Esophagus muscularis mucosa (tissue), 4 donors: ENCODE measurements at regions not wholly inside any gene's neighbourhood (a gene's known extent, or its start where the extent isn't known, plus 50 kb on each side); places are given as distances from the start of the nearest gene placed in this dataset.

Source experiments
- DNase-seq: peaks from one replicate; pipeline ENCODE4 v3.0.0-alpha.2; 2017; ENCODE audit errors: extremely low spot score
- H3K27ac ChIP-seq, 4 donors: fragments of 200-600 bp; sonication (generic); replicated peaks in 1 of 4; 1 replicate in 3 of 4; 2 replicates in 1 of 4; pipeline ENCODE4 v1.5.1; 2016 to 2019; ENCODE audit warnings: mild to moderate bottlenecking in 1 of 4
- H3K27me3 ChIP-seq, 4 donors: fragments of 200-600 bp; sonication (generic); one replicate each; pipeline versions ENCODE4 v1.5.1 to v1.6.0; 2016 to 2019
- H3K36me3 ChIP-seq, 4 donors: fragments of 200-600 bp; sonication (generic); one replicate each; pipeline ENCODE4 v1.5.1; 2016 to 2019
- H3K4me1 ChIP-seq, 4 donors: fragments of 200-600 bp; sonication (generic); one replicate each; pipeline ENCODE4 v1.5.1; 2016 to 2019
- H3K4me3 ChIP-seq, 4 donors: fragments of 200-600 bp; sonication (generic); 1 replicate in 2 of 4; 2 replicates in 2 of 4; pipeline ENCODE4 v1.5.1; 2016 to 2019; ENCODE audit warnings: mild to moderate bottlenecking in 4 of 4, moderate library complexity in 1 of 4
- H3K9me3 ChIP-seq, 4 donors: fragments of 200-600 bp; sonication (generic); 1 replicate in 3 of 4; 2 replicates in 1 of 4; pipeline ENCODE4 v1.5.1; 2016 to 2019
- EP300 ChIP-seq: sonication (generic); formaldehyde crosslinking; IDR thresholded peaks from one replicate; pipeline ENCODE4 v1.6.1; 2017; ENCODE audit warnings: antibody characterized with exemption
- POLR2A ChIP-seq: fragments of 450-650 bp; IDR thresholded peaks from one replicate; pipeline ENCODE4 v1.6.1; 2017; ENCODE audit warnings: antibody characterized with exemption, moderate library complexity, mild to moderate bottlenecking, low read depth
- POLR2AphosphoS5 ChIP-seq, 2 donors: sonication (generic); formaldehyde crosslinking; IDR thresholded peaks; one replicate each; pipeline ENCODE4 v1.6.1; 2017; ENCODE audit warnings: antibody characterized with exemption in 2 of 2
- WGBS: methylation state at CpG from one replicate; pipeline ENCODE4 v1.1.5; 2018; 5-methylcytosine and 5-hydroxymethylcytosine counted together
- intact Hi-C: fragments of 100-400 bp; cut with DNase I; formaldehyde crosslinking; loops from one replicate; pipeline ENCODE4 v1.15.1; 2023
- TF ChIP-seq, protein P1 (sequence below), 3 experiments: fragments of 200-600 bp in 2 of 3; fragments of 450-650 bp in 1 of 3; sonication (generic) in 2 of 3; IDR thresholded peaks; one replicate each; pipeline ENCODE4 v1.5.1; 2017 to 2019; ENCODE audit warnings: antibody characterized with exemption in 3 of 3, mild to moderate bottlenecking in 2 of 3, moderate library complexity in 1 of 3

DNA sequence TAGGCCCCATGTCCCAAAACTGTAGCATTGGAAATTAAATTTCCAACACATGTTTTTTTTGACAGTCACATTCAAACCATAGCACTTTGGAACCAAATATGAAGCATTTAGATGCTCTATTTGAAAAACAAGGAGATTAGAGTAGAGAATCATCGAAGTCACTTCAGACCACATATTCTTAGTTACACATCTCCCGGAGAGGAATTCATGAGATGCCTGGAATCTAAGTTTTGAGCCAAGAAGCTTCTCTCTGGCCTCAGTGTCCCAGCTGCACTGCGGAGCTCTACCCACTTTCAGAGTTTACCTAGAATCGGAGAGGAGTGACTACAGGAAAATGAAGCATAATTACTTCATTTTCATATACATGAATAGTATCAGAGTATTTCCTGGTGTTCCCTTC, 385.9 kb downstream of the TNS1 start:
- Histone ChIP-seq H3K27ac (peak overlapping the region in 1 of 4 donors; percentile 7), H3K36me3 (no peaks in the 10 kb centered on the region), H3K4me3 (no peak overlapping the region), H3K4me1 (peaks cover 17 to 35% (median 28%) of the 10 kb centered on the region in 4 donors), H3K27me3 (no peaks in the 10 kb centered on the region), H3K9me3 (no peaks in the 10 kb centered on the region)
- WGBS = 36% methylated on average over 4 of the region's 4 CpGs
- TF ChIP-seq EP300 (no peak), POLR2AphosphoS5 (IDR thresholded peaks at IDR 0.05) (no peak), POLR2A (no peak)
- TF ChIP-seq, protein P1, sequence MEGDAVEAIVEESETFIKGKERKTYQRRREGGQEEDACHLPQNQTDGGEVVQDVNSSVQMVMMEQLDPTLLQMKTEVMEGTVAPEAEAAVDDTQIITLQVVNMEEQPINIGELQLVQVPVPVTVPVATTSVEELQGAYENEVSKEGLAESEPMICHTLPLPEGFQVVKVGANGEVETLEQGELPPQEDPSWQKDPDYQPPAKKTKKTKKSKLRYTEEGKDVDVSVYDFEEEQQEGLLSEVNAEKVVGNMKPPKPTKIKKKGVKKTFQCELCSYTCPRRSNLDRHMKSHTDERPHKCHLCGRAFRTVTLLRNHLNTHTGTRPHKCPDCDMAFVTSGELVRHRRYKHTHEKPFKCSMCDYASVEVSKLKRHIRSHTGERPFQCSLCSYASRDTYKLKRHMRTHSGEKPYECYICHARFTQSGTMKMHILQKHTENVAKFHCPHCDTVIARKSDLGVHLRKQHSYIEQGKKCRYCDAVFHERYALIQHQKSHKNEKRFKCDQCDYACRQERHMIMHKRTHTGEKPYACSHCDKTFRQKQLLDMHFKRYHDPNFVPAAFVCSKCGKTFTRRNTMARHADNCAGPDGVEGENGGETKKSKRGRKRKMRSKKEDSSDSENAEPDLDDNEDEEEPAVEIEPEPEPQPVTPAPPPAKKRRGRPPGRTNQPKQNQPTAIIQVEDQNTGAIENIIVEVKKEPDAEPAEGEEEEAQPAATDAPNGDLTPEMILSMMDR (IDR thresholded peaks at IDR 0.05) = no peak
- no peak for DNase-seq
- intact Hi-C loops = no loop called here

DNA sequence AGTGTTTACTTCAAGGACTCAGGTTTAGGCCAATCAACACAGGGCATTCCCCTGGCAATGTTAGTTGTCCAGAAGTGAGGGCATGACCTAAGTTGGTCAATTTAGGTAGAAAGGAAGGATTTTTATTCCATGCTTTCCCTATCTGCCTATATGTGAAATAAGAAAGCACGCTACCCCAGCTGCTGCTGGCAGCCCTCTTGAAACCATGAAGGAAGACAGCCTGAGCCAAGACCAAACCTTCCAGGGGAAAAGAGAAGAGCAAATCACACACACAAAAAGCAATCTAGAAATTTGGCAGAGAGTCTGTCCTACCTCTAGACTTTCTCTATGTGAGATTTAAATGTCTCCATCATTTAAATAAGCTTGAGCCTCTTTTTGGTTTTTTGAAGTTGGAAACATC, 387.6 kb downstream of the TNS1 start:
- 94% methylated on average over 1 of the region's 1 CpG for WGBS
- intact Hi-C loops = no loop called here
- H3K9me3 ChIP-seq = no peaks in the 10 kb centered on the region

DNA sequence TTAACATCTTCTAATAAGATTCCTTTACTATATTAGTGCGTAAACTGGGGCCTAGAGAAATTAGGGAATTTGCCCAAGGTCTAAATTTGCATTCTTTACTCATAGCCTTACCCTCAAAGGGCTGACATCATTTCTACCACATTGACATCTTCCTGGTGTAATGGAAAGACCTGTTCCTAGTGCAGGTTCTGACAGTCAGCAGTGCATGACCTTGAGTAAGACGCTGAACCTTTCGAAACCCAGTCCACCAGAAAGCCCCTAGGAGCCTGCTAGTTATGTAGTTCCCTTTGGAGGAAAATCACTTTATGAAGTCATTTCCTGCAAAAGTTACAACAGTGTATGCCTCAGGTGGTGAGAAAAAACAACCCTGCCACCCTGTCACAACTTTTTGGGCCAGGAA, 388.3 kb downstream of the TNS1 start:
- TF ChIP-seq, protein P1 (IDR thresholded peaks at IDR 0.05) = no peak
- TF ChIP-seq EP300 = no peak
- no peak for TF ChIP-seq POLR2A
- TF ChIP-seq POLR2AphosphoS5 (IDR thresholded peaks at IDR 0.05) = no peak
- WGBS = 58% methylated on average over 3 of the region's 3 CpGs

More for the DNA sequence above, 387.6 kb downstream of the TNS1 start:
- no peak for DNase-seq
- Histone ChIP-seq H3K27me3 (no peaks in the 10 kb centered on the region), H3K4me1 (peaks cover 11 to 25% (median 19%) of the 10 kb centered on the region in 4 donors), H3K36me3 (no peaks in the 10 kb centered on the region), H3K4me3 (no peak overlapping the region), H3K27ac (no peak overlapping the region)
- no peak for TF ChIP-seq POLR2AphosphoS5 (IDR thresholded peaks at IDR 0.05)
- TF ChIP-seq EP300 = no peak
- TF ChIP-seq, protein P1 (IDR thresholded peaks at IDR 0.05) = no peak
- no peak for TF ChIP-seq POLR2A

DNA sequence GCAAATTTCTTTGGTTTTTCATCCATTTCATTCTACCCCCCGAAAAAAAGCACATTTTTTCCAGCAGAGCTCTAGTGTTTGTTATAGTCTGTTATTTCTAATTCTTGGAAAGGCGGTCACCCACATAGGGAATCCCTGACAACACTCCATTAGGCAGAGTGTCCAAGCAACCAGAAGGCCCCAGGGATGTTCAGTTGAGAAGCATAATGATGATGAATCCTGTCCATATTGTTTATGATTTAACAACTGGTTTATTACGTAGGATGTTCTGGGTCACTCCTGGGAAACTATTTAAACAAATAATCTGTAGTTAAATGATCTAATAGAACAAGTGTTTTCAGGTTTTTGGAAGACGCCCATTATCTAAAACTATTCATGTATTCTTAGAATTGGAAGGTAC, 388.7 kb downstream of the TNS1 start:
- TF ChIP-seq POLR2AphosphoS5 (IDR thresholded peaks at IDR 0.05) = no peak
- TF ChIP-seq, protein P1 (IDR thresholded peaks at IDR 0.05) = no peak
- no peak for TF ChIP-seq POLR2A
- TF ChIP-seq EP300 = no peak
- intact Hi-C loops = no loop called here
- Histone ChIP-seq H3K36me3 (no peaks in the 10 kb centered on the region), H3K27ac (no peak overlapping the region), H3K9me3 (no peaks in the 10 kb centered on the region), H3K4me1 (peaks cover 11 to 25% (median 19%) of the 10 kb centered on the region in 4 donors), H3K27me3 (no peaks in the 10 kb centered on the region), H3K4me3 (no peak overlapping the region)
- WGBS = 66% methylated on average over 4 of the region's 4 CpGs
- no peak for DNase-seq

More for the DNA sequence above, 388.3 kb downstream of the TNS1 start:
- DNase-seq = no peak
- intact Hi-C loops = no loop called here
- Histone ChIP-seq H3K4me3 (no peak overlapping the region), H3K4me1 (peaks cover 11 to 25% (median 19%) of the 10 kb centered on the region in 4 donors), H3K36me3 (no peaks in the 10 kb centered on the region), H3K27ac (no peak overlapping the region), H3K27me3 (no peaks in the 10 kb centered on the region), H3K9me3 (no peaks in the 10 kb centered on the region)

DNA sequence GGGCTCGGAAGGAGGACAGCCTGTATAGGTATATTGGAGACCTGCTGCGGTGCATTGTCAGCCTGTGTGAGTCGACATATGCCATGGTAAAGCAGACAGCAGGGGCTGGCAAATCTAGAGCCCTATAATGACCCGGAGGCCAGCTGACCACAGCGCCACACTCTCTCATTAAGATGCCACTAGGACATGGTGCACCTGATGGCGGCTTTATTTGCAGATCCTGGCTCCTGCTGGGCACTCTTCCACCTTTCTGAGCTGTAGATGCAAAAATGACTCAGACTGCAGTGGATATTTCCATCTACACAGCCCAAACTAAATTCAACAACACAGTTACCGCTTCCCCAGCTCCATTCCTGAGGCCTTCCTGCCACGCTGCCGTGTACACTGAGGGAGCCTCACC, 389.9 kb downstream of the TNS1 start:
- TF ChIP-seq POLR2AphosphoS5 (IDR thresholded peaks at IDR 0.05) (no peak), POLR2A (no peak), EP300 (no peak)
- TF ChIP-seq, protein P1 (IDR thresholded peaks at IDR 0.05) = no peak
- no peaks in the 10 kb centered on the region for H3K36me3 ChIP-seq
- 81% methylated on average over 7 of the region's 9 CpGs for WGBS
- H3K4me3 ChIP-seq = no peak overlapping the region
- peaks cover 11 to 22% (median 17%) of the 10 kb centered on the region in 4 donors for H3K4me1 ChIP-seq
- H3K9me3 ChIP-seq = no peaks in the 10 kb centered on the region
- intact Hi-C loops = no loop called here
- no peak overlapping the region for H3K27ac ChIP-seq
- H3K27me3 ChIP-seq = no peaks in the 10 kb centered on the region
- no peak for DNase-seq
